CD14-positive monocyte (primary cell): ENCODE measurements at regions not wholly inside any gene's neighbourhood (a gene's known extent, or its start where the extent isn't known, plus 50 kb on each side); places are given as distances from the start of the nearest gene placed in this dataset.

ENCODE experiments used
- DNase-seq, 3 donors: peaks; one replicate each; pipeline ENCODE4 v3.0.0-alpha.2; 2011 to 2022
- H2AFZ ChIP-seq: 2 replicates; pipeline ENCODE4 v1.6.0; 2012; ENCODE audit warnings: mild to moderate bottlenecking, low read depth, low read length, inconsistent platforms; ENCODE audit not compliant: insufficient read depth, poor library complexity, severe bottlenecking
- H3K27ac ChIP-seq, 2 donors: 1 replicate in 1 of 2; 2 replicates in 1 of 2; pipeline ENCODE4 v1.5.1; 2012 to 2013; ENCODE audit warnings: low read length in 2 of 2, control low read depth in 1 of 2, inconsistent platforms in 1 of 2, low read depth in 1 of 2, mild to moderate bottlenecking in 1 of 2
- H3K27me3 ChIP-seq, 2 donors: one replicate each; pipeline versions ENCODE4 v1.6.0 to v1.6.1; 2011 to 2013; ENCODE audit warnings: low read length in 2 of 2; ENCODE audit not compliant: control insufficient read depth in 2 of 2, insufficient read depth in 2 of 2
- H3K36me3 ChIP-seq, 2 donors: replicated peaks in 1 of 2; 1 replicate in 1 of 2; 2 replicates in 1 of 2; pipeline versions ENCODE4 v1.5.1 to v1.6.1; 2012 to 2013; ENCODE audit warnings: low read length in 2 of 2, control low read depth in 1 of 2, inconsistent platforms in 1 of 2, mild to moderate bottlenecking in 1 of 2; ENCODE audit not compliant: insufficient read depth in 2 of 2, control insufficient read depth in 1 of 2
- H3K4me1 ChIP-seq, 2 donors: 1 replicate in 1 of 2; 2 replicates in 1 of 2; pipeline versions ENCODE4 v1.5.1 to v1.6.1; 2012 to 2013; ENCODE audit warnings: low read length in 2 of 2, control low read depth in 1 of 2, inconsistent platforms in 1 of 2, mild to moderate bottlenecking in 1 of 2, moderate library complexity in 1 of 2; ENCODE audit not compliant: insufficient read depth in 2 of 2, control insufficient read depth in 1 of 2
- H3K4me2 ChIP-seq: replicated peaks from 2 replicates; pipeline ENCODE3; 2012; ENCODE audit warnings: low read length, moderate library complexity, mild to moderate bottlenecking; ENCODE audit not compliant: poor library complexity, severe bottlenecking; ENCODE audit errors: extremely low read depth
- H3K4me3 ChIP-seq, 3 experiments: fragments of 200-600 bp in 1 of 3; sonication (generic) in 1 of 3; replicated peaks in 1 of 3; 1 replicate in 2 of 3; 2 replicates in 1 of 3; pipeline ENCODE4 v1.5.1; 2011 to 2013; ENCODE audit warnings: low read length in 3 of 3, mild to moderate bottlenecking in 3 of 3, control low read depth in 2 of 3, low read depth in 2 of 3, inconsistent platforms in 1 of 3, moderate library complexity in 1 of 3
- H3K79me2 ChIP-seq: 2 replicates; pipeline ENCODE4 v1.6.0; 2012; ENCODE audit warnings: mild to moderate bottlenecking, control low read depth, inconsistent platforms, low read length, moderate library complexity; ENCODE audit not compliant: insufficient read depth
- H3K9ac ChIP-seq: 2 replicates; pipeline ENCODE4 v1.6.0; 2017; ENCODE audit warnings: low read length, mild to moderate bottlenecking; ENCODE audit not compliant: insufficient read depth, poor library complexity, severe bottlenecking
- H3K9me3 ChIP-seq, 2 donors: replicated peaks in 1 of 2; 1 replicate in 1 of 2; 2 replicates in 1 of 2; pipeline versions ENCODE4 v1.5.1 to v1.6.1; 2012 to 2013; ENCODE audit warnings: low read length in 2 of 2, control low read depth in 1 of 2; ENCODE audit not compliant: control insufficient read depth in 1 of 2, insufficient read depth in 1 of 2
- H4K20me1 ChIP-seq: 2 replicates; pipeline ENCODE4 v1.6.0; 2012; ENCODE audit warnings: mild to moderate bottlenecking, low read length, control low read depth, moderate library complexity; ENCODE audit not compliant: insufficient read depth
- H3K27ac Mint-ChIP-seq, 7 donors: one replicate each; pipeline ENCODE4 v1.8.0; 2020; ENCODE audit warnings: mild to moderate bottlenecking in 7 of 7, mixed read lengths in 7 of 7, moderate library complexity in 6 of 7, inconsistent platforms in 2 of 7
- H3K27me3 Mint-ChIP-seq, 3 donors: one replicate each; pipeline ENCODE4 v1.8.0; 2021 to 2022; ENCODE audit warnings: low read depth in 3 of 3, mild to moderate bottlenecking in 3 of 3, mixed read lengths in 3 of 3, moderate library complexity in 3 of 3, inconsistent platforms in 1 of 3
- H3K36me3 Mint-ChIP-seq, 2 donors: one replicate each; pipeline ENCODE4 v1.8.0; 2020; ENCODE audit warnings: mixed read lengths in 2 of 2, inconsistent platforms in 1 of 2, mild to moderate bottlenecking in 1 of 2
- H3K4me1 Mint-ChIP-seq: one replicate; pipeline ENCODE4 v1.8.0; 2020; ENCODE audit warnings: mild to moderate bottlenecking, mixed read lengths
- H3K4me3 Mint-ChIP-seq, 2 donors: one replicate each; pipeline ENCODE4 v1.8.0; 2020; ENCODE audit warnings: mild to moderate bottlenecking in 2 of 2, mixed read lengths in 2 of 2, moderate library complexity in 1 of 2
- H3K9me3 Mint-ChIP-seq, 7 donors: one replicate each; pipeline ENCODE4 v1.8.0; 2020 to 2022; ENCODE audit warnings: mixed read lengths in 7 of 7, mild to moderate bottlenecking in 6 of 7, moderate library complexity in 6 of 7, inconsistent platforms in 2 of 7
- WGBS: methylation state at CpG from one replicate; pipeline ENCODE4 v1.1.5; 2013; ENCODE audit warnings: missing lambda C conversion rate; ENCODE audit not compliant: insufficient coverage; 5-methylcytosine and 5-hydroxymethylcytosine counted together
- intact Hi-C, 2 donors: fragments of 100-400 bp; cut with micrococcal nuclease; formaldehyde crosslinking; loops; one replicate each; pipeline versions ENCODE4 v1.15.0 to v1.15.1; 2023
- TF ChIP-seq, protein P1 (sequence below): fragments of 200-600 bp; IDR thresholded peaks from one replicate; pipeline ENCODE4 v1.8.0; 2022; ENCODE audit warnings: antibody characterized with exemption, mild to moderate bottlenecking

DNA sequence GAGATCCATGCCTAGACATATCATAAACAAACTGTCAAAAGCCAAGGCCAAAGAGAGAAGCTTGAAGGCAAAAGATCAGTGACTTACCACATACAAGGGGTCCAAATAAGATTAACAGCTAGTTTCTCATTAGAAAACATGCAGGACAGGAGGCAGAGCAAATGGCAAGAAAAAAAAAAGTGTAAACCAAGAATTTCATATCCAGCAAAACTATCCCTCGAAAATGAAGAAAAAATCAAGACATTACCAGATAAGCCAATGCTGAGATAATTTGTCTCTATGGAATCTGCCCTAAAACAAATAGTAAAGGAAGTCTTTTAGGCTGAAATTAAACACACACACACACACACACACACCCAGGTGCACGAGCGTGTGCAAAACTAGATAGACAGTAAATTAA, 99.6 kb upstream of the NSMCE3 start:
- intact Hi-C loops = no loop called here
- H3K27ac Mint-ChIP-seq = no peak overlapping the region
- peaks cover 0 to 1% (median 1%) of the 10 kb centered on the region in 3 donors for H3K27me3 Mint-ChIP-seq
- H3K9me3 Mint-ChIP-seq = peaks cover 6 to 25% (median 15%) of the 10 kb centered on the region in 7 donors
- Histone ChIP-seq H4K20me1 (no peaks in the 10 kb centered on the region), H3K36me3 (no peaks in the 10 kb centered on the region), H3K27ac (no peak overlapping the region), H3K9ac (no peak overlapping the region), H3K79me2 (no peaks in the 10 kb centered on the region), H3K4me2 (no peak overlapping the region), H3K4me3 (no peak overlapping the region), H3K4me1 (no peaks in the 10 kb centered on the region), H2AFZ (no peak overlapping the region), H3K27me3 (no peaks in the 10 kb centered on the region), H3K9me3 (peaks cover 4 to 16% of the 10 kb centered on the region in 2 donors)
- TF ChIP-seq, protein P1, sequence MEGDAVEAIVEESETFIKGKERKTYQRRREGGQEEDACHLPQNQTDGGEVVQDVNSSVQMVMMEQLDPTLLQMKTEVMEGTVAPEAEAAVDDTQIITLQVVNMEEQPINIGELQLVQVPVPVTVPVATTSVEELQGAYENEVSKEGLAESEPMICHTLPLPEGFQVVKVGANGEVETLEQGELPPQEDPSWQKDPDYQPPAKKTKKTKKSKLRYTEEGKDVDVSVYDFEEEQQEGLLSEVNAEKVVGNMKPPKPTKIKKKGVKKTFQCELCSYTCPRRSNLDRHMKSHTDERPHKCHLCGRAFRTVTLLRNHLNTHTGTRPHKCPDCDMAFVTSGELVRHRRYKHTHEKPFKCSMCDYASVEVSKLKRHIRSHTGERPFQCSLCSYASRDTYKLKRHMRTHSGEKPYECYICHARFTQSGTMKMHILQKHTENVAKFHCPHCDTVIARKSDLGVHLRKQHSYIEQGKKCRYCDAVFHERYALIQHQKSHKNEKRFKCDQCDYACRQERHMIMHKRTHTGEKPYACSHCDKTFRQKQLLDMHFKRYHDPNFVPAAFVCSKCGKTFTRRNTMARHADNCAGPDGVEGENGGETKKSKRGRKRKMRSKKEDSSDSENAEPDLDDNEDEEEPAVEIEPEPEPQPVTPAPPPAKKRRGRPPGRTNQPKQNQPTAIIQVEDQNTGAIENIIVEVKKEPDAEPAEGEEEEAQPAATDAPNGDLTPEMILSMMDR = no peak
- WGBS = no CpG with 5 or more reads among the region's 3 CpGs
- no peak overlapping the region for H3K4me3 Mint-ChIP-seq
- no peaks in the 10 kb centered on the region for H3K36me3 Mint-ChIP-seq
- DNase-seq = no peak
- H3K4me1 Mint-ChIP-seq = no peaks in the 10 kb centered on the region

DNA sequence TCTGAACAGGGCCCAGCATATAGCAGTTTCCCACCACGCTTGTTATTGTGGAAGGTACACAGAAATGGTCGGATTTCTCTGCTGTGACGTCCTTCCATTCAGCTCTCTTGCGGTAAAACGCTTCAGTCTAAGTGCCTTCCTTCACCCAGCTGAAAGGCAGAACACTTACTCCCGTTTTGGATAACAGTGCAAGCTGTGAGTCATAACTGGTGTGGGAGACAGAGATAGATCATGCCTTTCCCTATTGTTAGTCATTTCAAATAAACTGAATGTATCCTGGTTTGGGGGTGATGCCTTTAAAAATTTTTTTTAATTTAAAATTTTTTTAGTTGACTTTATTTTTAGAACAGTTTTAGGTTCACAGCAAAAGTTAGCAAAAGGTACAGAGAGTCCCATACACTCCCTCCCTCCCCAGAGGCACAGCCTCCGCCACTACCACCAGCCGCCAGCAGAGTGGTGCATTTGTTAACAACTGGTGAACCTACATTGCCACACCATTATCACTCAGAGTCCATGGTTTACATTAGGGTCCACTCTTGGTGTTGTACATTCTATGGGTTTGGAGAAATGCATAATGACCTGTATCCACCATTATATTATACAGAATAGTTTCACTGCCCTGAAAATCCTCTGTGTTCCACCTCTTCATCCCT, 94.9 kb upstream of the NSMCE3 start:
- TF ChIP-seq, protein P1 = no peak
- no peak overlapping the region for H3K4me3 Mint-ChIP-seq
- no peak overlapping the region for H3K27ac Mint-ChIP-seq
- H3K79me2 ChIP-seq = no peaks in the 10 kb centered on the region
- no peak overlapping the region for H3K27ac ChIP-seq
- no peaks in the 10 kb centered on the region for H3K36me3 ChIP-seq
- no peak for DNase-seq
- peaks cover under 1 to 3% (median 1%) of the 10 kb centered on the region in 3 donors for H3K27me3 Mint-ChIP-seq
- peaks cover 6 to 22% (median 12%) of the 10 kb centered on the region in 7 donors for H3K9me3 Mint-ChIP-seq
- no peak overlapping the region for H2AFZ ChIP-seq
- intact Hi-C loops = no loop called here
- H3K4me1 Mint-ChIP-seq = no peaks in the 10 kb centered on the region
- H3K4me1 ChIP-seq = no peaks in the 10 kb centered on the region
- H3K9me3 ChIP-seq = peaks cover 4 to 12% of the 10 kb centered on the region in 2 donors
- no CpG with 5 or more reads among the region's 8 CpGs for WGBS
- H3K27me3 ChIP-seq = no peaks in the 10 kb centered on the region
- H4K20me1 ChIP-seq = no peaks in the 10 kb centered on the region
- H3K4me3 ChIP-seq = no peak overlapping the region
- no peak overlapping the region for H3K4me2 ChIP-seq
- H3K9ac ChIP-seq = no peak overlapping the region
- no peaks in the 10 kb centered on the region for H3K36me3 Mint-ChIP-seq
